ENCODE measurements at regions not wholly inside any gene's neighbourhood (a gene's known extent, or its start where the extent isn't known, plus 50 kb on each side); places are given as distances from the start of the nearest gene placed in this dataset.

- no peak for TF ChIP-seq CTCF (IDR thresholded peaks at IDR 0.05)
- no peak for TF ChIP-seq POLR2A (IDR thresholded peaks at IDR 0.05)
Measured at GRCh38 chrX:155767876-155768769, 113.0 kb upstream of the VAMP7 start.

All from prostate gland (tissue), 2 donors.